ENCODE measurements at regions not wholly inside any gene's neighbourhood (a gene's known extent, or its start where the extent isn't known, plus 50 kb on each side); places are given as distances from the start of the nearest gene placed in this dataset.

DNA sequence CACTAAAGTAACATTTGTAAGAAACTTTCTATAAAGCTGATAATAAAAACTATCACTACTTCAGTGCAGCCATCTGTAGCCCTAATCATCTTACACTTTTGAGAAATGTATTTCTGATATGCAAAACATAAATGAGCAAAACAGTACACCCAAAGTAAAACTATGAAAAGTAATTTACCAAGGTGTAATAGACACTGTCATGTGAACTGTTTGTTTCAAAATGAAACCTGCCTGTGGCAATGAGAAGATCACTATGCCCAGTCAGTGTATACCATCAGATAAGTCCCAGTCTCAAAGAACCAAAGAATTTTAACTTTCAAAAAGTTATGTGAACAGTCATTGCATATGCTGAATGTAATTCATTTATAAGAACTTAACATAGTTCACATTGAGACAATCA lies 398.1 kb downstream of the CDC14C start:
- no peak for DNase-seq (ENCODE audit: low read depth)
- TF ChIP-seq, protein P1, sequence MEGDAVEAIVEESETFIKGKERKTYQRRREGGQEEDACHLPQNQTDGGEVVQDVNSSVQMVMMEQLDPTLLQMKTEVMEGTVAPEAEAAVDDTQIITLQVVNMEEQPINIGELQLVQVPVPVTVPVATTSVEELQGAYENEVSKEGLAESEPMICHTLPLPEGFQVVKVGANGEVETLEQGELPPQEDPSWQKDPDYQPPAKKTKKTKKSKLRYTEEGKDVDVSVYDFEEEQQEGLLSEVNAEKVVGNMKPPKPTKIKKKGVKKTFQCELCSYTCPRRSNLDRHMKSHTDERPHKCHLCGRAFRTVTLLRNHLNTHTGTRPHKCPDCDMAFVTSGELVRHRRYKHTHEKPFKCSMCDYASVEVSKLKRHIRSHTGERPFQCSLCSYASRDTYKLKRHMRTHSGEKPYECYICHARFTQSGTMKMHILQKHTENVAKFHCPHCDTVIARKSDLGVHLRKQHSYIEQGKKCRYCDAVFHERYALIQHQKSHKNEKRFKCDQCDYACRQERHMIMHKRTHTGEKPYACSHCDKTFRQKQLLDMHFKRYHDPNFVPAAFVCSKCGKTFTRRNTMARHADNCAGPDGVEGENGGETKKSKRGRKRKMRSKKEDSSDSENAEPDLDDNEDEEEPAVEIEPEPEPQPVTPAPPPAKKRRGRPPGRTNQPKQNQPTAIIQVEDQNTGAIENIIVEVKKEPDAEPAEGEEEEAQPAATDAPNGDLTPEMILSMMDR (IDR thresholded peaks at IDR 0.05; ENCODE audit: low read depth, low read length, missing control alignments): no peak
- in situ Hi-C loops (cut with HindIII; ENCODE audit: low sequenced_read_pairs): no loop called here
- no peak overlapping the region for H3K4me3 ChIP-seq (ENCODE audit: low read depth, low read length)

DNA sequence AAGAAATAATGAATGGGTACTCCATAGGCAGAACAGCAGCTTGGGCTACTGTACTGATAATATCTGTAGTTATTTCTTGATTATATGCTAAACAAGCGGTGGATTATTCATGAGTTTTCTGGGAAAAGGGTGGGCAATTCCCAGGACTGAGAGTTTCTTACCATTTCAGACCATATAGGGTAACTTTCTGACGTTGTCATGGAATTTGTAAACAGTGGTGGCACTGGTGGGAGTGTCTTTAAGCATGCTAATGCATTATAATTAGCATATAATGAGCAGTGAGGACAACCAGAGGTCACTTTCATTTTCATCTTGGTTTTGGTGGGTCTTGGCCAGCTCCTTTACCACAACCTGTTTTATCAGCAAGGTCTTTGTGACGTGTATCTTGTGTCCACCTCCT lies 399.7 kb downstream of the CDC14C start:
- TF ChIP-seq, protein P1 (IDR thresholded peaks at IDR 0.05; ENCODE audit: low read depth, low read length, missing control alignments): no peak
- H3K4me3 ChIP-seq (ENCODE audit: low read depth, low read length): no peak overlapping the region
- no peak for DNase-seq (ENCODE audit: low read depth)
- in situ Hi-C loops (cut with HindIII; ENCODE audit: low sequenced_read_pairs): no loop called here

DNA sequence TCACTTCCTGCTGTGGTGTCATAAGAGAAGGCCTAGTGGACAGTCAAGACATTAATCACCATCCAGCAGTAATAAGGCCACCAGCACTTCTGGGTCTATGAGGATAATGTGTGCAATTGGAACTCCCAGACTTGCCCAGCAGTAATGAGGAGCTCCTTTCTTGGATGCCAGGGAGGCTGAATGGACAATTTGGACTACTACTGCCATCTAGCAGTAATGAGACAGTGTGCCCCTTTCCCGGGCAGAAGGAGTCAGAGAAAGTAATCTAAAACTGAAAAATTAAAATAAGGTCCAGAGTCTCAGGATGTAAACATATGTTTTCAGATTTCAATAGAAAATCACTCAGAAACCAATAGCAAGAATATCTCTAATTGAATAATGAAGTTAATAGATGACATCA lies 400.4 kb downstream of the CDC14C start:
- no peak for DNase-seq (ENCODE audit: low read depth)
- H3K4me3 ChIP-seq (ENCODE audit: low read depth, low read length): no peak overlapping the region
- TF ChIP-seq, protein P1 (IDR thresholded peaks at IDR 0.05; ENCODE audit: low read depth, low read length, missing control alignments): peak; percentile 17
- in situ Hi-C loops (cut with HindIII; ENCODE audit: low sequenced_read_pairs): no loop called here

DNA sequence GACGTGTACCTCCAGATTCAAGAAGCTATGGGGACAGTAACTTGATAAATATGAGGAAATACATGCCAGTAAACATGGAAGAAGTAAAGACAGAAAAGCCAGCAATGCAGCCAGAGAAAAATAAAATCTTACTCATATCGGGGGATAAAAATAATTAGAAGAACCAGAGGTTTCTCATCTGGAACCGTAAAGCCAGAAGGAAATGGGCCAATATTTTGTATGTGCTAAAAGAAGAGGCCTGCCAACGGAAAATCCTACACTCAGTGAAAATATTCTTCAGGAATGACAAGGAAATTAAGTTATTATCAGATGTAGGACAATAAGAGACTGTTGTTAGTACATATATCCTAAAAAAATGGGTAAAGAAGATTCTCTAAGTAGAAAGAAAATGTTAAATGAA lies 401.2 kb downstream of the CDC14C start:
- in situ Hi-C loops (cut with HindIII; ENCODE audit: low sequenced_read_pairs): no loop called here
- H3K4me3 ChIP-seq (ENCODE audit: low read depth, low read length): no peak overlapping the region
- TF ChIP-seq, protein P1 (IDR thresholded peaks at IDR 0.05; ENCODE audit: low read depth, low read length, missing control alignments): no peak
- DNase-seq (ENCODE audit: low read depth): no peak

DNA sequence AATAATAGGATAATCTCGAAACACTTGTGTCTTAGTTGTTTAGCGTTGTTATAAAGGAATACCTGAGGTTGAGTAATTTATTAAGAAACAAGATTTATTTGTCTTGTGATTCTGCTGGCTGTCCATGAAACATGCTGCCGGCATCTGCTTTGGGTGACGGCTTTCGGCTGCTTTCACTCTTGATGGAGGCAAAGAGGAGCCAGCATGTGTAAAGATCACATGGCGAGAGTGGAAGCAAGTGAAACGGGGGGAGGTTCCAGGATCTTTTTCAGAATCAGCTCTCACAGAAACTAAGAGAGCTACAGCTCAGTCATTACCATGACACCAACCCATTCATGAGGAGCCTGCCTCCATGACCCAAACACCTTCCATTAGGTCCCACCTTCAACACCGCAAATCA lies 402.8 kb downstream of the CDC14C start:
- no peak overlapping the region for H3K4me3 ChIP-seq (ENCODE audit: low read depth, low read length)
- TF ChIP-seq, protein P1 (IDR thresholded peaks at IDR 0.05; ENCODE audit: low read depth, low read length, missing control alignments): no peak
- in situ Hi-C loops (cut with HindIII; ENCODE audit: low sequenced_read_pairs): no loop called here

DNA sequence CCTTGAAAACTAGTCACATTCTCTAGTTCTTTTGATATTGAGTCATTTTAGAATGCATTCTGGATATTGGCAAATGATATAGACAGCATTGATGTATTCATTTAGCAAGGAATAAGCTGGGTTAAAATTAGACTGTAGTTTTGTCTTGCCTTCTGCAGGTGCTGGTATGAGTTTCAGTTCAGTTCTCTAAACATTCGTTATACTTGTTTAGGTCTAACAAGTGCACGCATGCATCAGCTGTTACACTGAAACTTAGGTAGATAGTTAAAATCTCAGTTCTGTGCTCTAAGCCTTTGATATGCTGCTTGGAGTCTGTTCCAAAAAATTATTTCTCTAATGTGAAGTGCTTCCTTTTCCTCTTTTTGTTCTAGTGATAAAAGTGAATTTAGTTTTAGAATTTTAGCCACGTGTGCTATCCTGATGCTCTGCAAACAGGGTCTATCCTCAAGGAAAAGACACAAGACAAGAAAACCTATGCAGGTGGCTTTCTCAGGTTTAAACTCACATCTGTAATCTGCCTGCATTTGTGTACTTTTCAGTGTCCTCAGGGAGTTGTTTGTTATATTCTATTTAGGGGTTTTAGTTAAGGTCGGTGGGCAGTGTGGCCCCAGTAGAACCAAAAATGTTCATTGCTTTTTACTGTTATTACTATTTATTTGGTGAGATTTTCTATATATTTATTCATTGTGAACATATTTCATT lies 409.0 kb downstream of the CDC14C start:
- no peak overlapping the region for H3K4me3 ChIP-seq (ENCODE audit: low read depth, low read length)
- in situ Hi-C loops (cut with HindIII; ENCODE audit: low sequenced_read_pairs): no loop called here
- no peak for DNase-seq (ENCODE audit: low read depth)
- TF ChIP-seq, protein P1 (IDR thresholded peaks at IDR 0.05; ENCODE audit: low read depth, low read length, missing control alignments): no peak

More for the DNA sequence above, 402.8 kb downstream of the CDC14C start:
- DNase-seq (ENCODE audit: low read depth): no peak
